Activated naive CD8-positive, alpha-beta T cell treated with anti-CD3 and anti-CD28 coated beads for 36 hours (primary cell): ENCODE measurements at regions not wholly inside any gene's neighbourhood (a gene's known extent, or its start where the extent isn't known, plus 50 kb on each side); places are given as distances from the start of the nearest gene placed in this dataset.

ENCODE experiments used
- DNase-seq: peaks from one replicate; pipeline ENCODE4 v3.0.0; 2021
- H3K27ac Mint-ChIP-seq: one replicate; pipeline ENCODE4 v1.8.0; 2022; ENCODE audit warnings: mild to moderate bottlenecking, moderate library complexity, mixed read lengths
- H3K27me3 Mint-ChIP-seq: one replicate; pipeline ENCODE4 v1.8.0; 2022; ENCODE audit warnings: mild to moderate bottlenecking, mixed read lengths
- H3K36me3 Mint-ChIP-seq: one replicate; pipeline ENCODE4 v1.8.0; 2021; ENCODE audit warnings: mild to moderate bottlenecking, mixed read lengths
- H3K4me1 Mint-ChIP-seq: one replicate; pipeline ENCODE4 v1.8.0; 2021; ENCODE audit warnings: mixed read lengths
- H3K4me3 Mint-ChIP-seq: one replicate; pipeline ENCODE4 v1.8.0; 2022; ENCODE audit warnings: mild to moderate bottlenecking, moderate library complexity, mixed read lengths
- H3K9me3 Mint-ChIP-seq: one replicate; pipeline ENCODE4 v1.8.0; 2022; ENCODE audit warnings: mixed read lengths

DNA sequence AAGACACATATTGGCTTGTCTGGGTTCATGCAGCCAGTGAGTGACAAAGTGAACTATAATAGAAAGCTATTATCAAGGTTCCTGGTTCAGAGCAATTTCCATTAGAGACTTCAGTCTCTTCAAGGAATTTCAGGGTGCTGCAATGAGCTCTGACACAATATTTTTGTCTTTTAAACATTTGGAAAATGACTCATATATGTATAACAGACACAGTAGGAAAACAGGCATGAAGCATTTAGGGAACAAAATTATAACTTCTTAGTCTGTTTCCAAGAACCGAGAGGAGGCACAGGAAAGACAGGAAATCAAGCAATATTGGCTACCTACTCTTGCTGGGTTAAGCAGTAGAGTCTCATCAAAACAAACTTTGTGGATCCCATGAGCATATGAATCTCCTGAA, 170.4 kb downstream of the PTPRC start:
- no peak for DNase-seq
- Mint-ChIP-seq H3K4me1 (peaks cover 2% of the 10 kb centered on the region), H3K27me3 (no peaks in the 10 kb centered on the region), H3K9me3 (peaks cover 12% of the 10 kb centered on the region), H3K36me3 (peaks cover 1% of the 10 kb centered on the region), H3K4me3 (no peak overlapping the region), H3K27ac (no peak overlapping the region)

DNA sequence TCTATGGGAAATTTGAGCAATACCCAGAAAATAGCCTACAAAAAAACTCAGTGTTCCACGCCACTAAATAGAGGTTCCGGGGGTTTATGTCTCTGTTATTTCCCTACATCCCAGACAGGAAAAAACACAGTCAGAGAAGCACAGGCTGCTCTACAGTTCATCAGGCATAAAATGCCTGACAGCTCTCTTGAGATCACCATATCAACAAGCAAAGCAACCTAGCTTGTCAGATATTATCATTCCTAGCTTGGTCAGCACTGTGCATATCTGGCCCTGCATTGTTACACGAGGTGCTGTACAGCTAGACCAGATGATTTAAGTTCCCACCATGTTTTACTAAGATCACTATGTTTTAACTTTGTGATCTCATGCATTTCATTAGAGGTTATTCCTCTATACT, 172.6 kb downstream of the PTPRC start:
- Mint-ChIP-seq H3K9me3 (peaks cover 17% of the 10 kb centered on the region), H3K27ac (no peak overlapping the region), H3K4me3 (no peak overlapping the region), H3K27me3 (no peaks in the 10 kb centered on the region), H3K36me3 (peaks cover 2% of the 10 kb centered on the region), H3K4me1 (peaks cover 2% of the 10 kb centered on the region)
- no peak for DNase-seq

DNA sequence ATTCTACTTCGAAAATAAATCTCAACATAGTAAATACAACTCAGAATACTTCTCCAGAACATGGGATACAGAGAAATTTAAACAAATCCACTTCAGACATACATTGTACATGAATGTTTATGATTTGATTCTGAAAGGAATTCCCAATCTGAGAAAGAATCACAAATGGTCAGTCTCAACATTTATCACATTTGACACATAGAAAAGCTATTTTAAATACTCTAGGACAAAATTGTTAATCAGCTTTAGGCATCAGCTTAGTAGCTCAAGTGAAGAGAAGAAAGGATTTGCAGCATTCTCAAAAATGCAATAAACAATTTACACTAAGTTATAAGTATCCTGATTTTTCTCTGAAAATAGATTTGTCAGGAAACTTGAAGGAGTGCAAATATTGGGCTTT, 184.8 kb downstream of the PTPRC start:
- Mint-ChIP-seq H3K4me1 (peaks cover 2% of the 10 kb centered on the region), H3K27me3 (no peaks in the 10 kb centered on the region), H3K4me3 (no peak overlapping the region), H3K27ac (no peak overlapping the region), H3K9me3 (no peaks in the 10 kb centered on the region), H3K36me3 (no peaks in the 10 kb centered on the region)
- no peak for DNase-seq

DNA sequence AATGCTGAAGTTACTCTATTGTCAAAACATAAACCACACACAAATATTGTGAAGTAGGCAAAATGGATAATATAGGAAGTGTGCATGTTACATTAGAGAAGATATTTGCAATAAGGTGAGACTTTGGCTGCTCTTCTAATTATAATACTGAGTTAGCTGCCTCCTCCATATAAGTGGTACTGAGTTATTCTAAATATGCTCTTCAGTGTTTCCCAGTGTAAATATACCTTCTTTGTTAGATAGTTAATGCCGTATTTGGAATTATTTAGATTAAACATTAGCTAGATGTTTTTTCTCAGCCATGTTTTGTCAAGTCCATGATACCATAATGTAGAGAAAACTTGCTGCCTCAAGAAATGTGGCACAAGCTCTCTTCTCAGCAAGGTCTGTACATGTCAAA, 186.4 kb downstream of the PTPRC start:
- H3K27me3 Mint-ChIP-seq, result no peaks in the 10 kb centered on the region
- peaks cover 2% of the 10 kb centered on the region for H3K4me1 Mint-ChIP-seq
- no peak for DNase-seq
- no peak overlapping the region for H3K4me3 Mint-ChIP-seq
- no peaks in the 10 kb centered on the region for H3K9me3 Mint-ChIP-seq
- no peaks in the 10 kb centered on the region for H3K36me3 Mint-ChIP-seq
- H3K27ac Mint-ChIP-seq, result no peak overlapping the region

DNA sequence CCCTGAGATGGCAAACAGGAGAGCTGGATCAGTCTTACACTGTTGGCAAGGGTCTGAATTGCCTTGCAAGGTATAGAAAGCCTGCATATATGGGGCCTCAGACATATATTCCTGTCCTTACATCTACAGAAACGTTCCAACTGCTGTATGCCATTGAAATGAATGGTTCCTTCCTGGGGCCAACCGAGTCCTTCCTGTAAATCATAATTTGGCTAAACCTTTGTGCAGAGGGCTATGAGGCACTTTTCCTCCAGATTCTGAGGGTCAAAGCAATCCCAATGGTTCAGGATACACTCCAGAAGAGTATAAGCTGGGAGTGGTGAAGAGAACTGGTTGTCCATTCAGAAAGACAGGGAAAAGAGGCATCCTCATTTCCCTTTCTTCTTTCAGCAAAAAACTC, 190.5 kb downstream of the PTPRC start:
- H3K9me3 Mint-ChIP-seq, result no peaks in the 10 kb centered on the region
- DNase-seq, result no peak
- no peak overlapping the region for H3K4me3 Mint-ChIP-seq
- H3K4me1 Mint-ChIP-seq, result peaks cover 9% of the 10 kb centered on the region
- no peaks in the 10 kb centered on the region for H3K36me3 Mint-ChIP-seq
- no peak overlapping the region for H3K27ac Mint-ChIP-seq
- H3K27me3 Mint-ChIP-seq, result no peaks in the 10 kb centered on the region

DNA sequence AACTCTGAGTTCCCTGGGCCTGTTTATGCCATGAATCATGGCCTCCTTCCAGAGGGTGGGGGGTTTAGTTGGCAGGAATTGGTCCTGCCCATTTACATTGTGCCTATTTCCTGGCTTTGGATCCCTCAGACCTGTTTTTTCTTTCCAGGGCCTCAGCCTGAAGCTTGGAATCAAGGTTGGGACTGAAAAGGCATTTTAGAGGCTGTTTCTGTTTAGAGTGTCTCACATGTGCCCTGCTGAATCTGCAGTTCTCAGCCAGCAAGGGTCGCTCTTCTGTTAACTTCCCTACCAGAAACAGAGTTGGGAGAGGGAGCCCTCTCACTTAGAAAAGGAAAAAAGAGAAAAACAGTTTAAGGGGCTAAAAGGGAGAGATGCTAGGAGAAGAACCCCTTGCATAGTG, 191.1 kb downstream of the PTPRC start:
- Mint-ChIP-seq H3K36me3 (no peaks in the 10 kb centered on the region), H3K4me1 (peaks cover 9% of the 10 kb centered on the region), H3K27ac (no peak overlapping the region), H3K4me3 (no peak overlapping the region), H3K9me3 (no peaks in the 10 kb centered on the region), H3K27me3 (no peaks in the 10 kb centered on the region)
- no peak for DNase-seq

DNA sequence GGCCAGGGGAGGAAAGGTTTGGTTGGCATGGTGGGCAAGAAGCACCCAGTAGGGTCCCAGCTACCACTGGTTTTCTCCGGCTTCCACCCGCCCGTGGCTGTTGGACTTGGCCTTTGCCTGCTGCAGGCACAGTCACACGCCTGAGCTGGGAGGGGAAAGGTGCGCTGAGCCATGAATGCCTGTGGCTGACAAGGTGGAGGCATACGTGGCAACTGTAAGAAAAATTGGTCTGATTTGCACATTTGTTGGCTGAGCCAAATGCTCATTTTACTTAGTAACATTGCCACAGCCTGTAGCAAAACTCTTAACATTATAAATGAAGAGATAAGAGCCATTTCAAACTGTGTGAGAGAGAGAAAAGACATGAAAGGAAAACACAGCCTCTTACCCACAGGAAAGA, 191.6 kb downstream of the PTPRC start:
- DNase-seq, result no peak
- Mint-ChIP-seq H3K9me3 (no peaks in the 10 kb centered on the region), H3K4me1 (peaks cover 9% of the 10 kb centered on the region), H3K27me3 (no peaks in the 10 kb centered on the region), H3K27ac (no peak overlapping the region), H3K36me3 (no peaks in the 10 kb centered on the region), H3K4me3 (no peak overlapping the region)

DNA sequence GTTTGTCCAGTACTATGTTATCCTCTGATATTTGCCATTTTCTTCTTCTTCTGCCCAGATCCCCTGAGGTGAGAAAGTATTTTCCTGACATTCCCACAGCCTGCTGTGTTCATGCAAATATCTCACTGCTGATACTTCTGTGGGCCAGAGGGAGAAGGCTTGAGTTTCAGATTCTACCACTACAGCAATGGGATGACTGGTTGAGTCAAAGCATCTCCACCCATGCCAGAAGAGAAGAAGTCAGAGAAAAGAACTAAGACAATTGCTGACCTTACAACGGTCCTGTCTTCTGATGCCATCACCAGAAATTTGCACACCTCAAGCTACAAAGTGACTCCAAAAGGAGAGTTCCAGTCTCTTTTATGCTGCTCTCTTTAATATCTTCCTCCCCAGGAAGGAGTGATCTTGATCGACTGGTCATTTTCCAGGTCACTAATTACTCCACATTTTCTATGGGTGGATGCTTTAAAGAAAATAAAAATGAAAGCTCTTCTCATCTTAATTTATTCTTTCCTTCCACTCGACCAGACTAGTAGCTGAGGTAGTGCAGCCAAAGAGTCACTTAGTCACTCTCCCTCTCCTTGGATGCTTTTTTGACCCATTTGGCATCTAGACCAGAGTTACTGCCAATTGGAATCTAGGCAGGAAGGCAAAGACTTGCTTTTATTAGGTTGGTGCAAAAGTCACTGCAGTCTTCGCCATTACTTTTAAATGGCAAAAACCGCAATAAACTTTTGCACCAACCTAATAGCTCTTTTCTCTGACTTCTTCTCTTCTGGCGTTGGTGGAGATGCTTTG, 195.1 kb downstream of the PTPRC start:
- no peaks in the 10 kb centered on the region for H3K27me3 Mint-ChIP-seq
- no peak overlapping the region for H3K4me3 Mint-ChIP-seq
- H3K9me3 Mint-ChIP-seq, result no peaks in the 10 kb centered on the region
- peaks cover 9% of the 10 kb centered on the region for H3K4me1 Mint-ChIP-seq
- no peak overlapping the region for H3K27ac Mint-ChIP-seq
- no peaks in the 10 kb centered on the region for H3K36me3 Mint-ChIP-seq
- no peak for DNase-seq

DNA sequence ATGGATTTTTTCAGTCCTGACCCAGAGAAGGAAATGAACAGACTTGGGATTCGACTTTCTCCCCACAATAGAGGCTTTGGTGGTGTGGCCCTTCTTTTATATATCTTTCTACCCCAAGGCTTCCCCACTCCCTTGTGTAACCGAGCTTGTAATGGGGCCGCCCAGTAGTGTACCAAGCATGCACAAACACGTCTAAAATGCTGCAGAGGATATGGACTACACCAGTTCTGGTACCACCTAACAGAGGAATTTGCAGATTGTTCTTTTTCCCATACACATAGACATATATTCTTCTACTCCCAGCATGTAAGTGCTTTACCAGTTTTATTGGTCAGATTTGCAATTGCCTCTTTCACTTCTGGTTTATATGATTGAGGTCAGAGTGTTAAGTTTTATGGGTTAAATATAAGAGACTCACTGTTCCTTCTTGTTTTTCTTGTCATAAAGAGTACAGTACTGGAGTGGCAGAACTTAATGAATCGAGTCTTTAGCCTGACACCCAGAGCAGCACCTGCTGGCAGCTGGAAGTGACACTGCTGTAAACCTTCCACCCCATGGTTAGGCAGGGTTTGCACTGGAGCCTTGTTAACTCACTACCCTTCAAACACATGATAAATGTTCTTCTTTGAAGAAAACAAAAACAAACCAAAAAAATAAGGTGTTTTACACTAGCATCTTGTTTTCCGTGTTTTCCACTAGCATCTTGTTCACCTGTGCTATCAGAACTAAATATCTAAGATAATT, 198.6 kb downstream of the PTPRC start:
- no peak for DNase-seq
- no peaks in the 10 kb centered on the region for H3K27me3 Mint-ChIP-seq
- H3K4me3 Mint-ChIP-seq, result no peak overlapping the region
- no peak overlapping the region for H3K27ac Mint-ChIP-seq
- H3K36me3 Mint-ChIP-seq, result peaks cover 4% of the 10 kb centered on the region
- H3K4me1 Mint-ChIP-seq, result no peaks in the 10 kb centered on the region
- no peaks in the 10 kb centered on the region for H3K9me3 Mint-ChIP-seq

DNA sequence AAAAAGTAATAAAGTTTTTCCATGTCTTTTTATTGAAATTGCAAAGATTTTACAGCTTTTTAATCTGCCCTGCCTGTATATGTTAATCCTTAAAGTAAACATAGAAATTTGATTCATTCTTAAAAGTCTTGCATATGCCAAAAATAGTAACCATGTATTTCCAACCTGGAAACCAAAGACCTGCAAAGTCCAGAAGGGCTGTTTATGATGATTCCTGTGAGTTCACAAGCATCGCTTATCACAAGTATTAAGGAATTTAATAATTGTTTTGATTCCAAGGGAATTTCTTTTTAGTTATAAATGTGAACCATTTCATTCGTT, 199.1 kb downstream of the PTPRC start:
- Mint-ChIP-seq H3K27ac (no peak overlapping the region), H3K4me1 (no peaks in the 10 kb centered on the region), H3K4me3 (no peak overlapping the region), H3K27me3 (no peaks in the 10 kb centered on the region), H3K36me3 (peaks cover 4% of the 10 kb centered on the region), H3K9me3 (no peaks in the 10 kb centered on the region)
- DNase-seq, result no peak

DNA sequence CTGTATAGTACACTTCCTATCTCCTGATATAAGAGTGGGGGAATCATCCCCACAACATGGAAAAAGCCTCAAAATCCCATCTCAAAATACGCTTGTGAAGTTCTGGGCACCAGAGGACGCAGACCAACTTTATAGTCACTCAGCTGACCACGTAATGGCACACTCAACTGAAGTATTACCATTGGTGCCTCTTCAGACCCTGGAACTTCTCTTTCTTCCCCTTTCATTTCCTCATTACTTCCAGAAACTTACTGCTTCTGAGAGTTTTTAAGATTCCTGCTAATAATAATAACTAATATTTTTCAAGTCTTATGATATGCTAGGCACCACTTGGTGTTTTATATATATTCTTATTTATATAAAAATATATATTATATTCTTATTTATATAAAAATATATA, 202.6 kb downstream of the PTPRC start:
- H3K9me3 Mint-ChIP-seq, result no peaks in the 10 kb centered on the region
- H3K27ac Mint-ChIP-seq, result no peak overlapping the region
- no peak overlapping the region for H3K4me3 Mint-ChIP-seq
- DNase-seq, result no peak
- no peaks in the 10 kb centered on the region for H3K27me3 Mint-ChIP-seq
- peaks cover 9% of the 10 kb centered on the region for H3K36me3 Mint-ChIP-seq
- no peaks in the 10 kb centered on the region for H3K4me1 Mint-ChIP-seq

DNA sequence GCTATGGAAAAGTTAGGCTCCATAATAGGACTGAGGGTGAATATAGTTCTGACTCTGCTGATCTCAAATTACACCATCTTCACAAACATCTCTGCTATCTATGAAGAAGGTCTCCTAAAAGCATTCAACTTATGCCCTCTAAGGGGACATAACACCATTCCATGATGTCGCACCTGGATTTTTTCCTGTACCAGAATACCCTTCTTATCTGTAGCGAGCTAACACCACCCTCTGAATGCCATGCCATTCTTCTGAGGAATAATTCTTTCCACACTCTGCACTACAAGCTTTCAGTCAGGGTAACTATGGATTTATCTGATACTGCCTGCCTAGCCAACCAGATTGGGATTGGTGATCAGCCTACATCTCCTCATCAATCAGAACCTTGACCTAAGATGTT, 203.8 kb downstream of the PTPRC start:
- Mint-ChIP-seq H3K9me3 (peaks cover 6% of the 10 kb centered on the region), H3K4me3 (no peak overlapping the region), H3K27ac (no peak overlapping the region), H3K4me1 (no peaks in the 10 kb centered on the region), H3K27me3 (no peaks in the 10 kb centered on the region), H3K36me3 (peaks cover 20% of the 10 kb centered on the region)
- no peak for DNase-seq

DNA sequence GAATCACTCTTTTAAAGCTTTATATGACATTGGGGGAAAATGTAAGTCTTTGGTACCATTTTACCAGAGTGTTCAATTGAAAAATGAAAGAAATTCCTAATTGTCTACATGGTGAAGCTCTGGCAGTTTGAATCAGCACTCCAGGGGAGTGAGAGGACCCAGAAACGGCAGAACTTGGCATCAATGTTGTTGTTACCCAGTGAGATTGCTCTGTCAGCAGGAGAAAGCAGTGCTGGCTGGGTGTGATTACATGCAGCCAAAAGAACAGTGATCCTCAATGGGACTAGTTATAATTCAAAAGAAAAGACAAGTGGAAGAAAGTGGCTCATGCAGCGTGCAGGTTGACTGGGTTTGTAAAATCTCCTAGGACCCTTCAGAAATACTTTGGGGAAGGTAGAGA, 206.4 kb downstream of the PTPRC start:
- H3K36me3 Mint-ChIP-seq, result peaks cover 21% of the 10 kb centered on the region
- no peaks in the 10 kb centered on the region for H3K27me3 Mint-ChIP-seq
- no peak for DNase-seq
- peaks cover 6% of the 10 kb centered on the region for H3K9me3 Mint-ChIP-seq
- no peak overlapping the region for H3K27ac Mint-ChIP-seq
- H3K4me3 Mint-ChIP-seq, result no peak overlapping the region
- H3K4me1 Mint-ChIP-seq, result no peaks in the 10 kb centered on the region

DNA sequence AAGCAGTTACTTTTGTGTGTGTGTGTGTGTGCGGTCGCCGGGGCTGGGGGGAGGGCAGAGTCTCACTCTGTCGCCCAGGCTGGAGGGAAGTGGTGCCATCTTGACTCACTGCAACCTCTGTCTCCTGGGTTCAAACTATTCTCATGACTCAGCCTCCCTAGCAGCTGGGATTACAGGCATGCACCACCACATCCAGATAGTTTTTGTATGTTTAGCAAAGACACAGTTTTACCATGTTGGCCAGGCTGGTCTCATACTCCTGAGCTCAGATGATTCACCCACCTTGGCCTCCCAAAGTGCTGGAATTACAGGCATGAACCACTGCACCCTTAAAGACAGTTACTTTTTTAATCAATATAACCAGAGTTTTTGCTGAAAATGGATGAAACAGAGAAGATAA, 207.0 kb downstream of the PTPRC start:
- Mint-ChIP-seq H3K36me3 (peaks cover 21% of the 10 kb centered on the region), H3K27me3 (no peaks in the 10 kb centered on the region), H3K9me3 (peaks cover 6% of the 10 kb centered on the region), H3K4me3 (no peak overlapping the region), H3K27ac (no peak overlapping the region), H3K4me1 (no peaks in the 10 kb centered on the region)
- no peak for DNase-seq

DNA sequence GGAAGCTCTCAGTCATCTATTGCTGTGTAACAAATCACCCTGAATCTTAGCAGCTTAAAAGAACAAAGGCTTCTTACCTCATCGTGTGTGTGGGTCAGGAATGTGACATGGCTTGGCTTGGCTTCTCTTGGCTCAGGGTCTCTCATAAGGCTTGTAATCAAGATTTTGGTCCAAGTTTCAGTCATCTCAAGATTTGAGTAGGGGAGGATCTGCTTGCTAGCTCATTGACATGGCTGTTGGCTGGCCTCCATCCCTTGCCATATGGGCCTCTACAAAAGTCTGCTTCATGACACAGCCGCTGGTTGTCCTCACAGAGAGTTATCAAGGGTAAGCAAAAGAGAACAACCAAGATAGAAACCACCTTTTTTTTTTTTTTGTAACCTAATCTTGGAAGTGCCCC, 207.7 kb downstream of the PTPRC start:
- H3K27ac Mint-ChIP-seq, result no peak overlapping the region
- H3K4me3 Mint-ChIP-seq, result no peak overlapping the region
- no peaks in the 10 kb centered on the region for H3K4me1 Mint-ChIP-seq
- H3K27me3 Mint-ChIP-seq, result no peaks in the 10 kb centered on the region
- H3K9me3 Mint-ChIP-seq, result peaks cover 6% of the 10 kb centered on the region
- no peak for DNase-seq
- peaks cover 21% of the 10 kb centered on the region for H3K36me3 Mint-ChIP-seq

DNA sequence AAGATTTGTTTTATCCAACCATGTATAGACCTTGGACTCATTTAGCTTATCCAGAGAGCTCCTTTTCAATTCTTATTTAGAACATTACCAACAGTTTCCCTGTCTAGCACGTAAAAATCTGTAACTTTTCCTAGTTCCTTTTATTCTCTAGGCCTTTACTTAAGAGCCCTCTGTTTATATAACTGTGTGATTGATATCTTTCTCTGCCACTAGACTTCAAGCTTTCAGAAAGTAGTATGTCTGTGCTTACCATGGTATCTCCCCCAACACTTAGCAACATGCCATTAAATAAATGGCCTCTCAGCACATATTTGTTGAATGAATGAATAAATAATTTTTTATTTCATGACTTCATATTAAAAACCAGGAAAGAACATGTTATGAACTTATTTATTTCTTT, 209.4 kb downstream of the PTPRC start:
- H3K4me1 Mint-ChIP-seq, result no peaks in the 10 kb centered on the region
- no peak overlapping the region for H3K4me3 Mint-ChIP-seq
- H3K36me3 Mint-ChIP-seq, result peaks cover 26% of the 10 kb centered on the region
- H3K27ac Mint-ChIP-seq, result no peak overlapping the region
- peaks cover 6% of the 10 kb centered on the region for H3K9me3 Mint-ChIP-seq
- DNase-seq, result no peak
- H3K27me3 Mint-ChIP-seq, result no peaks in the 10 kb centered on the region
